Skeletal muscle satellite cell (primary cell): ENCODE measurements at regions not wholly inside any gene's neighbourhood (a gene's known extent, or its start where the extent isn't known, plus 50 kb on each side); places are given as distances from the start of the nearest gene placed in this dataset.

Source experiments
- H3K27me3 ChIP-seq: 2 replicates; pipeline ENCODE4 v1.7.0; 2013; ENCODE audit warnings: low read length; ENCODE audit not compliant: control insufficient read depth, insufficient read depth
- H3K36me3 ChIP-seq: 2 replicates; pipeline ENCODE4 v1.7.0; 2013; ENCODE audit warnings: mild to moderate bottlenecking, control low read depth, low read length; ENCODE audit not compliant: insufficient read depth
- H3K4me1 ChIP-seq: 2 replicates; pipeline ENCODE4 v1.7.0; 2013; ENCODE audit warnings: low read length; ENCODE audit not compliant: control insufficient read depth, insufficient read depth
- H3K4me2 ChIP-seq: 2 replicates; pipeline ENCODE4 v1.7.0; 2013; ENCODE audit warnings: mild to moderate bottlenecking, low read length
- H3K4me3 ChIP-seq: 2 replicates; pipeline ENCODE4 v1.7.0; 2013; ENCODE audit warnings: low read length
- H3K9ac ChIP-seq: 2 replicates; pipeline ENCODE4 v1.7.0; 2013; ENCODE audit warnings: mild to moderate bottlenecking, low read depth, low read length, moderate library complexity
- H3K9me3 ChIP-seq: replicated peaks from 2 replicates; pipeline ENCODE4 v1.7.0; 2013; ENCODE audit warnings: mild to moderate bottlenecking, control low read depth, low read length

DNA sequence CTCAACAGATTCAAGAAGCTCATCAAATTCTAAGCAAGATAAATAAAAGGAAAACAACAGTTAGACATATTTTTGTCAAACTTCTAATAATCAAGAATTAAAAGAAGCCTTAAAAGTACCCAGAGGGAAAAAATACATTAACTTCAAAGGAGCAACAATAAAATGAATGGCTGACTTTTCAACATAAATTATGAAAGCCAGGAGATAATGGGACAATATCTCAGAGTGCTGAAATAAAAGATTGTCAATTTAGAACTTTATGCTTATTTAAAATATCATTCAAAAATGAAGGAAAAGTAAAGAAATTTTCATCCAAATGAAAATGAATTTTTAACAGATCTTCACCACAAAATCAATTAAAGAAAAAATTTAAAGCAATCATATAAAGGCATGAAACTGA, 108.5 kb upstream of the IL6 start:
- no peak overlapping the region for H3K4me2 ChIP-seq
- peaks cover under 1% of the 10 kb centered on the region for H3K4me1 ChIP-seq
- H3K27me3 ChIP-seq = no peaks in the 10 kb centered on the region
- no peaks in the 10 kb centered on the region for H3K36me3 ChIP-seq
- no peak overlapping the region for H3K4me3 ChIP-seq
- H3K9ac ChIP-seq = no peak overlapping the region
- H3K9me3 ChIP-seq = peaks cover 3% of the 10 kb centered on the region

DNA sequence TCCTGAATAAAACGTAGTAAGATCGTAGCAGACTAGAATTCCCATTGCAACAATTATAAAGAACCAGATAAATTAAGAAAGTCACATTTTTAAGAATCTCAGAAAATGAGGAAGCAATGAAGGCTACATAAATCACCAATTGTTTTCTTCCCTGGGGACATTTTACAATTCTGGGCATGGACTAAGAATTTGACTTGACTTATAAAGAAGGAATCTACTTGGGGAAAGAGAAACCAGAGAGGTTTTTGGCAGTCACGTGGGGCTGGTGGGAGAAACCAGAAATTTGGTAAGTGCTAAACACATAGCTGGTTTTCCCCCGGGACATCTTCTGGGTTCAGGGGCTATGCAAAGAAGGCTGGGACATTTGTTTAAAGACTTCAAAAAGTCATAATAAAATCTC, 109.8 kb upstream of the IL6 start:
- Histone ChIP-seq H3K4me2 (no peak overlapping the region), H3K27me3 (no peaks in the 10 kb centered on the region), H3K4me1 (peaks cover 7% of the 10 kb centered on the region), H3K4me3 (no peak overlapping the region), H3K9me3 (peaks cover 3% of the 10 kb centered on the region), H3K36me3 (no peaks in the 10 kb centered on the region), H3K9ac (no peak overlapping the region)

DNA sequence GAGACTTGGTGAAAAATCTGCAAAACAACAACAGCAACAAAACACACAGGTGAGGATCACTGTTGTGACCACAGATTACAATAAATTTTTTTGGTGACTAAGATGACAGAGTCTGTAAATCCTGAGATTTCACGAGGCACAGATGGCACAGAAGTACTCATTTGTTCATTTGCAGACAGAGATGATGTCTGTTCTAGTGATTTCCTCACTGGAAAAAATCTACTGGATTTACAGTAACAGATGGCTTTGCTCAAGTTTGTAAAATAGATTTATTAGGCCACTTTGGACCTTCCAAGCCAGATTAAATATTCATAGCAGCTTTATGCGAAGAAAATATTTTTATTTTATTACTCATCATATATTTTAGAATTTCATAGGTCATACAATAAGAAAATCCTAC, 113.5 kb upstream of the IL6 start:
- Histone ChIP-seq H3K4me3 (no peak overlapping the region), H3K4me2 (no peak overlapping the region), H3K27me3 (no peaks in the 10 kb centered on the region), H3K36me3 (no peaks in the 10 kb centered on the region), H3K9me3 (peaks cover 3% of the 10 kb centered on the region), H3K9ac (no peak overlapping the region), H3K4me1 (peaks cover 27% of the 10 kb centered on the region)

DNA sequence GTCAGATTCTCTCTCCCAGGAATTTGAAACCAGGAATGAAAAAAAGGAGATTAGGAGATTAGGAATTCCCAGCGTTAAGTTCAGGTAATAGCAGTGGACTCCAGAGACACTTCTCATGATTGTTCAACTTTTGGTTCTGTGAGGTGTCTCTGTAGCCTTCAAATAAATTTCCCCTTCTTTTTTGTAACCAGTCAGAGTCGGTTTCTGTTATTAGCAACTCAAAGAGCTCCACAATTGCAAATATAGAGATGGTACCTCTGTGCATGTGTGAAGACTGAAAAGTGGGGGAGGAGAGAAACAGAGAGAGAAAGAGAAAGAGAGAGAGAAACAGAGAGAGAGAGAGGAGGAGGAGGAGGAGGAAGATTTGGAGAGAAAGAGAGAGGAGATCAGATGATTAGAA, 112.8 kb upstream of the STEAP1B start:
- no peaks in the 10 kb centered on the region for H3K36me3 ChIP-seq
- no peaks in the 10 kb centered on the region for H3K9me3 ChIP-seq
- no peaks in the 10 kb centered on the region for H3K27me3 ChIP-seq
- H3K4me2 ChIP-seq = no peak overlapping the region
- H3K4me1 ChIP-seq = peaks cover 27% of the 10 kb centered on the region
- H3K9ac ChIP-seq = no peak overlapping the region
- H3K4me3 ChIP-seq = no peak overlapping the region

DNA sequence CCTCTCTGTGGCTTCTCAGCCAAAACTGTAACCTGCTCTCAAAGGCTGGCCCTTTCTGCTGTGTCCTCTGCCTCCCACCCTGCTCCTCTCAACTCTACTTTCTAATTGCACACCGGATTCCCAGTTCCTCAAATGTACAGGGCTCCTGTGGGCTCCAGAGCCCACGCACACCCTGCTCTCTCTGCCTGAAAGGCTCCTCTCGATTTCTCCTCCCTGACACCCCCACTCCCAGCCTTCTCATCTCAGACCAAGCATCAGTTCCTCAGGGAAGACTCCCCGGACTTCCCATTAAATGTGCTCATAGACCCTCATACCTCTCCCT, 111.7 kb upstream of the STEAP1B start:
- Histone ChIP-seq H3K4me2 (no peak overlapping the region), H3K36me3 (no peaks in the 10 kb centered on the region), H3K27me3 (no peaks in the 10 kb centered on the region), H3K4me1 (peaks cover 27% of the 10 kb centered on the region), H3K9ac (no peak overlapping the region), H3K4me3 (no peak overlapping the region), H3K9me3 (no peaks in the 10 kb centered on the region)

DNA sequence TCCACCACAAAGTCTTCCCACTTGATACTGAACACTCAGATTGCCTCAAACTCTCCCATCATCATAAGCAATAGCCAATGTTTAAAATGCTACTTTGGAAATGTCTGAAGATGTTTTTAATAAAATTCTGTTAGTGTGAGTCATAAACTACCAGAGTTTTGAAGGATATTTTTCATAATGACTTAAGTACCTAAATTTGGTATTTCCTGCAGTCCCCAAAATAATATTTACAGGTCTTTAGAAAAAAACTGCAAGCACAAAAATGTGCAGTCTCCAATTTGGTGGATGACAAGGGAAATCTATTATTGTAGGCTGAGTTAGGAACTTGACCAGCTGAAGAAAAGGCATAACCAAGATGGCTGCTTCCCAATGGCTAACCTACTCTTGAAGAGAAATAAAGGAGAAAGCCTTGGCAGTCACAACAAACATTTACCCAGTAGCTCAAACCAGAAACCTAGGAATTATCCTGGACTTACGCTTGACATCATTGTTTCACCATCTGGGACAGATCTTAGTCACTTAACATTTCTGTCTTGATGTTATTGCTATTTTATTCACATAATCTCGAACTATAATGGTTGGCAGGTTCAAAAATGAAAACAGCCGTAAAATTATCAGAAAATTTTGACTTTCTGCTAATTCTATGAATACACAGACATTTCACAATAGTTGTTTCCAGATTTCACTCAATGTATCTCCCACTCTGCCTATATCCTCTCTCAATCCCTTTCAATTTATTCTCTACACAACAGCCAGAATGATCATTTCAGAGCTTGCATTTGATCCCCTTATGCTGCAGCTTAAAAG, 111.2 kb upstream of the STEAP1B start:
- no peak overlapping the region for H3K4me3 ChIP-seq
- peaks cover 27% of the 10 kb centered on the region for H3K4me1 ChIP-seq
- H3K4me2 ChIP-seq = peak overlapping the region; percentile 4
- H3K27me3 ChIP-seq = no peaks in the 10 kb centered on the region
- no peaks in the 10 kb centered on the region for H3K36me3 ChIP-seq
- no peak overlapping the region for H3K9ac ChIP-seq
- H3K9me3 ChIP-seq = no peaks in the 10 kb centered on the region

DNA sequence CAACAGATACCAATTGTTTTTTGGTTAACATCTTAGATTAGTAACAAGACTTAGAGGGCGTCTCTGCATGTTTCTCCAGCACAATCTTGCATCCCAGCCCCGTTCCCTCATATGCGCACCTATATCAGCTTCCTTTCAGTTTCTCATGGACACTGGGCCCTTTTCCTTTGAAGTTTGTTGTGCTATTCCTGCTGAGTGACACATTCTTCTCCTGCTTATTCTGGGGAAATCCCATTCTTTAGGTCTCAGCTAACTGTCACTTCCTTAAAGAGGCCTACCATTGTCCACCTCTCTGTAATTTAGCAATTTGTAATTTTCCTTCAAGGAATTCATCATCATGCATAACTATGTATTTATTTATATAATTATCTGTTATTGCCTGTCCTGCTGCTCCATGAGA, 110.3 kb upstream of the STEAP1B start:
- Histone ChIP-seq H3K4me1 (peaks cover 27% of the 10 kb centered on the region), H3K27me3 (no peaks in the 10 kb centered on the region), H3K9me3 (no peaks in the 10 kb centered on the region)

DNA sequence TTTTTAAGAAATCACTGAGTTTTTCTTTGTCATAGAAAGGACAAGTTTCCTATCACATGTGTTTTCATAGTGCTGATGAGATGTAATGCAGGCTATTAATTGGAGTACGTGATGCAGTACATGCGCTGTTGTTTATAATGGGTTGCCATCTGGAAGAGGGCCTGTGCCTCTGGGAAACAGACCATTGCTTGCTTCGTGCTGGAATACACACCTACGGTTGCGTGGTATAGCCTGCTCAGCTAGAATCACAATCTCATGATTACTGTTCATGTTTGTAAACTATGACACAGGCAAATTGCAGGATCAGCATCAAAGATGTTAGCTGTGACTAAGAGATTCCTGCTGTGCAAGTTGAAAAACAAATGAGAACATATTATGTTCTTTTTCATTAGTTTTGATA, 107.2 kb upstream of the STEAP1B start:
- H3K9ac ChIP-seq = no peak overlapping the region
- no peaks in the 10 kb centered on the region for H3K27me3 ChIP-seq
- H3K4me3 ChIP-seq = no peak overlapping the region
- no peaks in the 10 kb centered on the region for H3K9me3 ChIP-seq
- H3K4me2 ChIP-seq = no peak overlapping the region
- peaks cover 32% of the 10 kb centered on the region for H3K4me1 ChIP-seq
- H3K36me3 ChIP-seq = no peaks in the 10 kb centered on the region

More for the DNA sequence above, 110.3 kb upstream of the STEAP1B start:
- H3K4me3 ChIP-seq = no peak overlapping the region
- H3K9ac ChIP-seq = no peak overlapping the region
- no peak overlapping the region for H3K4me2 ChIP-seq
- H3K36me3 ChIP-seq = no peaks in the 10 kb centered on the region

DNA sequence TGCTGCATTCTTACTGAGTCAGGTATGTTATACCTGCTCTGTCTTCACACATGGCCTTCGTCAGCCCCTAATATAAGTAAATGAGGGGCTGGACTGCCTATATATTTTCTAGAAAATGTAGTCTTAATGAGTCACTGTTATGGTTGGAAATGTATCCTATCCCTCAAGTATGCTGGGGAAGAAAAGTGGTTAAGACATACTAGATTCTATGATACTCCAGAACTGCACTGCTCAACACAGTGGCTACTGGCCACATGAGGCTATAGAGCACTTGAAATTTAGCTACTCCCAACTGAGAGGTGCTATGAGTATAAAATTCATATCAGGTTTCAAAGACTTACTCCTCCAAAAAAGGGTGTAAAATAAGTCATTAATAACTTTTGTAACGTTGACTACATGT, 104.3 kb upstream of the STEAP1B start:
- H3K4me3 ChIP-seq = no peak overlapping the region
- no peaks in the 10 kb centered on the region for H3K27me3 ChIP-seq
- H3K4me2 ChIP-seq = no peak overlapping the region
- H3K9ac ChIP-seq = no peak overlapping the region
- H3K4me1 ChIP-seq = peaks cover 19% of the 10 kb centered on the region
- no peaks in the 10 kb centered on the region for H3K9me3 ChIP-seq
- no peaks in the 10 kb centered on the region for H3K36me3 ChIP-seq

DNA sequence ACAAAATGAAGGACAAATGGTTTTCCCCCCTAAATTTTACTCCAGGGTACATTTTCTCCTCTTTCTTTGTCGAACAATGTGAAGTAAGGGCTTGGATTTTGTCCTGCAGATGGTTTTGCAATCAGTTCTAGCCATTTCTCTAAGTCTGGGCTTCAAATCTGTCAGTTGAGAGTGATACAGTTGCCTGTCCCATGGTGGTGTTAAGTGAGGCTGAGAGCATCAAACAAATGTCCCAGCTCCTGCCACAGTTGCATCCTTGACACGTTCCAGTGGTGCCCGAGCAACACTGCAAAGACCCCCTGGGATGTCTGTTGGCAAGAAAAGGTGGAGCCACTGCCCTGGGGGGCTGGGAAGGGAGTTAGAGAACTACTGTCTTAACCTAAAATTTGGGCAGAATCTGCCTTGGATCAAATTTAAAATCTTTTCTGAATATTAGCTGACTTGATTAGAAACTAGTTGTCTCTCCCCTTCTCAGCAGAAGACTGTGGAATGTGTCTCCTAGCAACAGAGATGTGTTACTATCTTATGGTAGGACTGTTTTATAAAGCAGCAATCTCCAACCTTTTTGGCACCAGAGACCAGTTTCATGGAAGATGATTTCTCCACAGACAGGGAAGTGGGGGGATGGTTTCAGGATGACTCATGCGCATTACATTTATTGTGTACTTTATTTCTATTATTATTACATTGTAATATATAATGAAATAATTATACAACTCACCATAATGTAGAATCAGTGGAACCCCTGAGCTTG, 102.0 kb upstream of the STEAP1B start:
- Histone ChIP-seq H3K36me3 (no peaks in the 10 kb centered on the region), H3K4me3 (no peak overlapping the region), H3K9ac (peak overlapping the region; percentile 44)

DNA sequence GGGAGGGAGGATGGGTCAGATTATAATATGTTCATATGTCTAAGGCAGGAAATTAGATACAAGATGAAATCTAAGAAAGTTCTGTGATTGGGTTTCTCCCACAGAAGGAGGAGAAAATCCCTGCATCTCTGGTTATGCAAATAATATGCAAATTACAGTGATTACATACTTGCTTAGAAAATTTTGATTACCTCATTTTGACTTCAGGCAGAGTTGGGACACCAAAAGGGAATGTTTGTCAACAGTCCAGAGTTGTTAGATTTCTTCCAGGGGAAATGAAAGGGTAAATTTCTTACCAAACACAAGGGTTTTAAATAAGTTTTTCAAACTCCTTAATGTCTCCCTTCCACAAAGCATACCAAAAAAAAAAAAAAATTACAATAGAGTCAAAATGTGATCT, 101.4 kb upstream of the STEAP1B start:
- no peaks in the 10 kb centered on the region for H3K27me3 ChIP-seq
- no peaks in the 10 kb centered on the region for H3K36me3 ChIP-seq
- no peak overlapping the region for H3K4me2 ChIP-seq
- H3K9me3 ChIP-seq = no peaks in the 10 kb centered on the region
- H3K4me1 ChIP-seq = peaks cover 31% of the 10 kb centered on the region
- peak overlapping the region; percentile 44 for H3K9ac ChIP-seq
- H3K4me3 ChIP-seq = no peak overlapping the region

More for the DNA sequence above, 102.0 kb upstream of the STEAP1B start:
- Histone ChIP-seq H3K27me3 (no peaks in the 10 kb centered on the region), H3K4me2 (peak overlapping the region; percentile 25), H3K9me3 (no peaks in the 10 kb centered on the region), H3K4me1 (peaks cover 31% of the 10 kb centered on the region)

DNA sequence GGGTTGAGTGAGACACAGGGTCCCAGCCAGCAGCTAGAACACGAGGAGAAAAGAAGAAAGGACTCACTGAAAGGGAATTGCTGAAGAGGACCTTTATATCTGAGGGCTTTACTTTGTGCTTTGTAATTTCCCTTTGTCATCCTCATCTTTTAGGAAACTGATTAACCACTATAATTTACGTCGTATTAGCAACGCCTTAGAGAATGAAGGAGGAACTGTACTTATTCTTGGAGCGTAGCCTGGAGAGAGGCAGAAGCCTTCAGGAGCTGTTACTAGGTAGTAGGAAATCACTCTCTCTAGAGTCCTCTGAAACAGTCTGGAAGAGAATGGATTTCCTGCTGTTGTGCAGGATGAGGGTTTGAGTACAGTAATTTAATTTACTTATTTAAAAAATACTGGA, 101.0 kb upstream of the STEAP1B start:
- H3K4me2 ChIP-seq = no peak overlapping the region
- H3K9ac ChIP-seq = no peak overlapping the region
- no peaks in the 10 kb centered on the region for H3K36me3 ChIP-seq
- peaks cover 31% of the 10 kb centered on the region for H3K4me1 ChIP-seq
- no peaks in the 10 kb centered on the region for H3K9me3 ChIP-seq
- no peak overlapping the region for H3K4me3 ChIP-seq
- no peaks in the 10 kb centered on the region for H3K27me3 ChIP-seq
